NCI-H774 (cell line): ENCODE measurements at regions not wholly inside any gene's neighbourhood (a gene's known extent, or its start where the extent isn't known, plus 50 kb on each side); places are given as distances from the start of the nearest gene placed in this dataset.
A peak's percentile ranks its signal among the peaks of the same experiment; 100 is the strongest.

Experiments
- DNase-seq: peaks from one replicate; lab custom pipeline; 2025; lab: John Stamatoyannopoulos, UW

- DNase-seq, result no peak
Measured at GRCh38 chr4:121277194-121278105, 103.4 kb downstream of the QRFPR start.

- DNase-seq, result no peak
Measured at GRCh38 chr4:121273191-121273590, 107.6 kb downstream of the QRFPR start.

GRCh38 chr4:121272526-121272925, 108.3 kb downstream of the QRFPR start:
- DNase-seq, result no peak

GRCh38 chr4:121270389-121270788, 106.3 kb upstream of the TNIP3 start:
- no peak for DNase-seq

- DNase-seq, result no peak
Measured at GRCh38 chr4:121269001-121269400, 104.9 kb upstream of the TNIP3 start.

- DNase-seq, result no peak
Measured at GRCh38 chr4:121266982-121267381, 102.9 kb upstream of the TNIP3 start.

- DNase-seq, result no peak
Measured at GRCh38 chr4:121256887-121257466, 92.9 kb upstream of the TNIP3 start.

- no peak for DNase-seq
Measured at GRCh38 chr4:121255986-121256750, 92.0 kb upstream of the TNIP3 start.

- no peak for DNase-seq
Measured at GRCh38 chr4:121253961-121254360, 89.8 kb upstream of the TNIP3 start.

GRCh38 chr4:121252224-121252806, 88.2 kb upstream of the TNIP3 start:
- peak; percentile 30 for DNase-seq

GRCh38 chr4:121248747-121249146, 84.6 kb upstream of the TNIP3 start:
- no peak for DNase-seq

GRCh38 chr4:121246698-121247097, 82.6 kb upstream of the TNIP3 start:
- DNase-seq, result no peak

GRCh38 chr4:121243485-121243884, 79.4 kb upstream of the TNIP3 start:
- DNase-seq, result no peak

GRCh38 chr4:121242188-121242750, 78.1 kb upstream of the TNIP3 start:
- no peak for DNase-seq

- DNase-seq, result no peak
Measured at GRCh38 chr4:121239951-121240350, 75.8 kb upstream of the TNIP3 start.

GRCh38 chr4:121238461-121238860, 74.3 kb upstream of the TNIP3 start:
- no peak for DNase-seq

- DNase-seq, result no peak
Measured at GRCh38 chr4:121237069-121237399, 72.9 kb upstream of the TNIP3 start.

GRCh38 chr4:121236353-121237068, 72.4 kb upstream of the TNIP3 start:
- DNase-seq, result no peak

- DNase-seq, result no peak
Measured at GRCh38 chr4:121233982-121234381, 69.9 kb upstream of the TNIP3 start.

GRCh38 chr4:121229993-121230392, 65.9 kb upstream of the TNIP3 start:
- no peak for DNase-seq

GRCh38 chr4:121228848-121229247, 64.7 kb upstream of the TNIP3 start:
- DNase-seq, result no peak
